ENCODE measurements at regions not wholly inside any gene's neighbourhood (a gene's known extent, or its start where the extent isn't known, plus 50 kb on each side); places are given as distances from the start of the nearest gene placed in this dataset.

DNA sequence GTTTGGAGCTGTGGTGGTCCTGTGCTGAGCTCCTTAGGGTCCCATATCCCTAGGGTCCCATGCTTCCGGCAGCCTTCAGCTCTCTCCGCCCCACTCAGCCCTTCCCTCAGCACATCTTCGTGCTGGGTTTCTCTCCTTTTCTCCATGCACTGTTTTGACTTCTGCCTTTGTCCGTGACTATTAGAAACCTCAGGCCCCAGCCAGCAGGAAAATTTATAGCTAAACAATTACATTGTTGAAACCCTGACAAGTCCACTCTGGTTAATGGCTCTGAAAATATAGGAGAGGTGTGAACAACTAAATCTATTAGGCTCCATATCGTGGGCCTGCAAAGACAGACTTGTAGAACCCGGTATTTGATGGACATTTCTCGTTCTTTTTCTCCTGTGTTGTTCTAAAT, 523.7 kb downstream of the CCDC171 start:
- H3K27ac Mint-ChIP-seq: no peak overlapping the region
- DNase-seq: no peak

DNA sequence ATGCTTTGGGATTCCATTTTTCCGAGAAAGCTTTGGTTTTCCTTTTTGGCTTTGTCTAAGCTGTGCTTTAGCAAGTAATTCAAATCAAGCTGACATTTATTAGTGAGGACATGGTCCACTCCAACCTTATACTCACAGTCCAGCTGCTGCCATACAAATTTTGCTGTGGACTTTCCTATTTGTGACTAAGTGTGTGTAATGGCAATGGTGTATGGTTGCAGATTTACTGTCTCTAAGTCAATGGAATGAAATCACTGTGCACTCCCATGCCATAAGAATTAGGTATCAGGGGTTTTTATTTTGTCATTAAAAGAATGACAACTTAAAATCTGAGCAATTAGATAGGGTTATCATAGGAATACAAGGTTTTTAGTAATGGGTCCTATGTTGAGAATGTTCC, 530.0 kb downstream of the CCDC171 start:
- no peak for ATAC-seq (ENCODE audit: poor library complexity)
- H3K27me3 Mint-ChIP-seq: no peaks in the 10 kb centered on the region
- CTCF ChIA-PET: no interaction called here
- TF ChIP-seq, protein P1, sequence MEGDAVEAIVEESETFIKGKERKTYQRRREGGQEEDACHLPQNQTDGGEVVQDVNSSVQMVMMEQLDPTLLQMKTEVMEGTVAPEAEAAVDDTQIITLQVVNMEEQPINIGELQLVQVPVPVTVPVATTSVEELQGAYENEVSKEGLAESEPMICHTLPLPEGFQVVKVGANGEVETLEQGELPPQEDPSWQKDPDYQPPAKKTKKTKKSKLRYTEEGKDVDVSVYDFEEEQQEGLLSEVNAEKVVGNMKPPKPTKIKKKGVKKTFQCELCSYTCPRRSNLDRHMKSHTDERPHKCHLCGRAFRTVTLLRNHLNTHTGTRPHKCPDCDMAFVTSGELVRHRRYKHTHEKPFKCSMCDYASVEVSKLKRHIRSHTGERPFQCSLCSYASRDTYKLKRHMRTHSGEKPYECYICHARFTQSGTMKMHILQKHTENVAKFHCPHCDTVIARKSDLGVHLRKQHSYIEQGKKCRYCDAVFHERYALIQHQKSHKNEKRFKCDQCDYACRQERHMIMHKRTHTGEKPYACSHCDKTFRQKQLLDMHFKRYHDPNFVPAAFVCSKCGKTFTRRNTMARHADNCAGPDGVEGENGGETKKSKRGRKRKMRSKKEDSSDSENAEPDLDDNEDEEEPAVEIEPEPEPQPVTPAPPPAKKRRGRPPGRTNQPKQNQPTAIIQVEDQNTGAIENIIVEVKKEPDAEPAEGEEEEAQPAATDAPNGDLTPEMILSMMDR (IDR thresholded peaks at IDR 0.05): no peak
- no peaks in the 10 kb centered on the region for H3K9me3 ChIP-seq (ENCODE audit: control insufficient read depth in 1 of 2, insufficient read depth in 1 of 2, low read length in 2 of 2)
- H3K36me3 ChIP-seq (ENCODE audit: insufficient read depth, low read length): no peaks in the 10 kb centered on the region
- H3K9me3 Mint-ChIP-seq: peaks cover 6% of the 10 kb centered on the region
- no peaks in the 10 kb centered on the region for H3K36me3 Mint-ChIP-seq (ENCODE audit: low read depth)
- DNase-seq: no peak
- POLR2A ChIA-PET: no interaction called here
- no peak overlapping the region for H3K27ac ChIP-seq (ENCODE audit: low read depth in 1 of 2, low read length in 2 of 2)
- H3K4me3 ChIP-seq (ENCODE audit: low read length): no peak overlapping the region
- intact Hi-C loops (cut with DNase I, micrococcal nuclease): no loop called here
- H3K4me1 Mint-ChIP-seq (ENCODE audit: low read depth): no peaks in the 10 kb centered on the region
- no peak overlapping the region for H3K4me3 Mint-ChIP-seq
- H3K4me1 ChIP-seq (ENCODE audit: insufficient read depth, low read length): no peaks in the 10 kb centered on the region
- H3K27me3 ChIP-seq (ENCODE audit: control insufficient read depth in 1 of 2, insufficient read depth in 2 of 2, low read length in 2 of 2): no peaks in the 10 kb centered on the region
- no peak overlapping the region for H3K27ac Mint-ChIP-seq

More for the DNA sequence above, 523.7 kb downstream of the CCDC171 start:
- no peak overlapping the region for H3K4me3 ChIP-seq (ENCODE audit: low read length)
- ATAC-seq (ENCODE audit: poor library complexity): no peak
- H3K9me3 ChIP-seq (ENCODE audit: control insufficient read depth in 1 of 2, insufficient read depth in 1 of 2, low read length in 2 of 2): peaks cover 0 to 5% of the 10 kb centered on the region in 2 experiments
- ChIA-PET POLR2A (no interaction called here), CTCF (no interaction called here)
- H3K27me3 ChIP-seq (ENCODE audit: control insufficient read depth in 1 of 2, insufficient read depth in 2 of 2, low read length in 2 of 2): no peaks in the 10 kb centered on the region
- Mint-ChIP-seq H3K27me3 (no peaks in the 10 kb centered on the region), H3K4me3 (no peak overlapping the region), H3K4me1 (ENCODE audit: low read depth) (no peaks in the 10 kb centered on the region), H3K9me3 (no peaks in the 10 kb centered on the region), H3K36me3 (ENCODE audit: low read depth) (no peaks in the 10 kb centered on the region)
- TF ChIP-seq, protein P1 (IDR thresholded peaks at IDR 0.05): no peak
- H3K4me1 ChIP-seq (ENCODE audit: insufficient read depth, low read length): no peaks in the 10 kb centered on the region
- no peak overlapping the region for H3K27ac ChIP-seq (ENCODE audit: low read depth in 1 of 2, low read length in 2 of 2)
- no peaks in the 10 kb centered on the region for H3K36me3 ChIP-seq (ENCODE audit: insufficient read depth, low read length)
- intact Hi-C loops (cut with DNase I, micrococcal nuclease): no loop called here

DNA sequence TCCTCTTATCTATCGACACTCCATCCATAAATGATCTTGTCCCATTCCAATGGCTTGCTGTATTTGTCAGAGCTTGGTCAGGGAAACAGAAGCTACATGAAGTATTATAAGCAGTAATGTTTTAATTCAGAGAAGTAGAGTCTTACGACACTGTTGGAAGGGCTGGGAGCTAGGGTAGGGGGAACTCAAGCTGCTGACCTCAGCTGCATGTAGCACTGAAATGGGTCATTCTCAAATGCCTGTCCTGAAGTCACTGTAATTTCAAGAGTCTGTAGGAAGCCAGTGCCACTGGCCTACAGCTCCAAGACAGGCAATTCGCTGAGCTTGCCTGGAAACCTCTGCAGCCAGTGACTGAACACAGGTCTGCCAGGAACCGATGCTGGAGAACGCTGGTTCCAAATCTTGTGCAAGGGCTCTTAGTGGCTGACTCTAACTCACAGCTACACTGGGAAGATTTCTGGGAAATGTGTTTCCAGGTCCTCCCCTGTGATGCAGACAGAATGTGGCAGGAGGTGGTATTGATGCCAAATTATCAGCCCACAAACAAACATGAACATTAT, 532.4 kb downstream of the CCDC171 start:
- Histone ChIP-seq H3K4me1 (ENCODE audit: insufficient read depth, low read length) (no peaks in the 10 kb centered on the region), H3K27ac (ENCODE audit: low read depth in 1 of 2, low read length in 2 of 2) (no peak overlapping the region), H3K4me3 (ENCODE audit: low read length) (no peak overlapping the region), H3K27me3 (ENCODE audit: control insufficient read depth in 1 of 2, insufficient read depth in 2 of 2, low read length in 2 of 2) (no peaks in the 10 kb centered on the region), H3K9me3 (ENCODE audit: control insufficient read depth in 1 of 2, insufficient read depth in 1 of 2, low read length in 2 of 2) (no peaks in the 10 kb centered on the region), H3K36me3 (ENCODE audit: insufficient read depth, low read length) (no peaks in the 10 kb centered on the region)
- Mint-ChIP-seq H3K4me1 (ENCODE audit: low read depth) (no peaks in the 10 kb centered on the region), H3K27ac (no peak overlapping the region), H3K9me3 (peaks cover 6% of the 10 kb centered on the region), H3K4me3 (no peak overlapping the region), H3K36me3 (ENCODE audit: low read depth) (no peaks in the 10 kb centered on the region), H3K27me3 (no peaks in the 10 kb centered on the region)
- ChIA-PET POLR2A (no interaction called here), CTCF (interaction anchor here (1.7 kb wide), 1 partner anchor 13 kb away, joined by 3 read pairs; no protein-coding TSS in a partner anchor)
- DNase-seq: no peak
- no peak for ATAC-seq (ENCODE audit: poor library complexity)
- TF ChIP-seq, protein P1 (IDR thresholded peaks at IDR 0.05): no peak
- intact Hi-C loops (cut with DNase I, micrococcal nuclease): no loop called here

All from CD4-positive, alpha-beta T cell (primary cell).